BJ (cell line): ENCODE measurements at regions not wholly inside any gene's neighbourhood (a gene's known extent, or its start where the extent isn't known, plus 50 kb on each side); places are given as distances from the start of the nearest gene placed in this dataset.

Experiments
- CTCF ChIA-PET: fragments of 350-600 bp; formaldehyde crosslinking; extraction: SDS; loops from one replicate; lab custom pipeline; 2021; ENCODE audit warnings: antibody characterized with exemption, inconsistent platforms; lab: Yijun Ruan, JAX
- POLR2A ChIA-PET: fragments of 300-600 bp; sonication (Branson Sonifier 250); formaldehyde crosslinking; extraction: SDS; loops from one replicate; lab custom pipeline; 2021; ENCODE audit warnings: antibody characterized with exemption; lab: Charles Lee
- DNase-seq: peaks from one replicate; pipeline ENCODE4 v3.0.0-alpha.2; 2011; ENCODE audit warnings: low read depth
- H3K27me3 ChIP-seq: 2 replicates; pipeline ENCODE4 v1.6.0; 2011; ENCODE audit warnings: low read length; ENCODE audit not compliant: control insufficient read depth, insufficient read depth
- H3K36me3 ChIP-seq: 2 replicates; pipeline ENCODE4 v1.5.1; 2011; ENCODE audit warnings: low read length; ENCODE audit not compliant: control insufficient read depth, insufficient read depth
- H3K4me3 ChIP-seq: 2 replicates; pipeline ENCODE4 v1.5.1; 2011; ENCODE audit warnings: low read depth, mild to moderate bottlenecking, control low read depth, low read length
- TF ChIP-seq, protein P1 (sequence below): IDR thresholded peaks from 2 replicates; pipeline ENCODE4 v1.5.1; 2011; ENCODE audit warnings: low read depth, mild to moderate bottlenecking, control low read depth, inconsistent platforms, low read length, moderate library complexity; ENCODE audit not compliant: insufficient read depth

DNA sequence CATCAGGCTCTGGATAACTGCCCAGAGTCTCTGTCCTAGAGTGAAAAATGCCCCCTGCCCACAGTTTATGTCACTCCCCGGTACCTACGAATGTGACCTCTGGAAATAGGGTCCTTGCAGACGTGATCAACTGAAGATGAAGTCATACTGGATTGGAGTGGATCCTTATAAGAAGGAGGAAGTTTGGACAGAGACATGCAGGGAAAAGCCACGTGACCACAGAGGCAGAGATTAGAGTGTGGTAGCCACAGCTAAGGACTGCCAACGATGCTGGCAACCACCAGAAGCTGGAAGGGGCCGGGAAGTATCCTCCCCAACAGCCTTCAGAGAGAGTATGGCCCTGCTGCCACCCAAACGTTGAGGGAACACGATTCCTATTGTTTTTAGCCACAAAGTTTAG, 101.2 kb upstream of the NCOR2 start:
- Histone ChIP-seq H3K36me3 (no peaks in the 10 kb centered on the region), H3K27me3 (no peaks in the 10 kb centered on the region), H3K4me3 (no peak overlapping the region)
- TF ChIP-seq, protein P1, sequence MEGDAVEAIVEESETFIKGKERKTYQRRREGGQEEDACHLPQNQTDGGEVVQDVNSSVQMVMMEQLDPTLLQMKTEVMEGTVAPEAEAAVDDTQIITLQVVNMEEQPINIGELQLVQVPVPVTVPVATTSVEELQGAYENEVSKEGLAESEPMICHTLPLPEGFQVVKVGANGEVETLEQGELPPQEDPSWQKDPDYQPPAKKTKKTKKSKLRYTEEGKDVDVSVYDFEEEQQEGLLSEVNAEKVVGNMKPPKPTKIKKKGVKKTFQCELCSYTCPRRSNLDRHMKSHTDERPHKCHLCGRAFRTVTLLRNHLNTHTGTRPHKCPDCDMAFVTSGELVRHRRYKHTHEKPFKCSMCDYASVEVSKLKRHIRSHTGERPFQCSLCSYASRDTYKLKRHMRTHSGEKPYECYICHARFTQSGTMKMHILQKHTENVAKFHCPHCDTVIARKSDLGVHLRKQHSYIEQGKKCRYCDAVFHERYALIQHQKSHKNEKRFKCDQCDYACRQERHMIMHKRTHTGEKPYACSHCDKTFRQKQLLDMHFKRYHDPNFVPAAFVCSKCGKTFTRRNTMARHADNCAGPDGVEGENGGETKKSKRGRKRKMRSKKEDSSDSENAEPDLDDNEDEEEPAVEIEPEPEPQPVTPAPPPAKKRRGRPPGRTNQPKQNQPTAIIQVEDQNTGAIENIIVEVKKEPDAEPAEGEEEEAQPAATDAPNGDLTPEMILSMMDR: no peak
- no peak for DNase-seq
- CTCF ChIA-PET: no interaction called here
- POLR2A ChIA-PET: no interaction called here

DNA sequence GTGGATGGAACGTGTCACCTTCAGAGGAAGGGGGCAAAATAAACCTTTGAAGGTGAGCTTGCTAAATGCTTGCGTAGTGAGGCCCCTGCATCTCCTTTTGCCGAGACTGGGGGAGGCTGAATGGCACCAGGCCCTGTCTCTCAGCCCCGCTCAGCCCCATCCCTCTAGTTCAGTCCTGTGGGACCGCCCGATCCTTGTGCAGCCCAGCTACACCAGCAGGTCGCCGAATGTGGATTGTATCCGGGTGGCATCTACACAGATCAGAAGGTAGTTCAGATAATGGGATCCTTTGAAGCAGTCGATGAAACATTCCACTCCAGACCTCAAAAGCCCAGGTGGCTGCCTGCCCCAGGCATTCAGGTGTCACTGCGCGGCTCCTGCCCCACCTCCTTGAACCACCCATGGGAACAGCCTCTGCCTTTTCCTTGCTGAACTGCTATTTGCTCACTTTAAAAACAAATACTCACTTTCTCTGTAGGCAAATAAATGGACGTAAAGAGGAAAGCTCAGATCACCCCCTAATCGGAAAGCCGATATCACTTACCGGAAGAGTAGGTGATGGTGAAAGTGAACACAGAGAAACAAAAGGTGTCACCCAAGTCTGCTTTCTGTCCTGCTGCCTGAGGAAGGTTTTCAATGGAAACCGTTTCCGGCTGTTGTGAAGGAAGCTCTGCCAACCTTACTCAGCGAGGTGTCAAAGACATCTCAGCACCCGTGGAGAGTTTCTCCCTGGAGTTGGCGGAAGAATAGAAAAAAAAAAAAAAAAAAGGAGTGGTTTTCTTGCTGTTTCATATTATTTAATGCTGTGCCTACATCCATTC, 100.3 kb upstream of the NCOR2 start:
- TF ChIP-seq, protein P1: no peak
- DNase-seq: no peak
- ChIA-PET CTCF (interaction anchor here (1.6 kb wide), 1 partner anchor 8 kb away, joined by 4 read pairs; no protein-coding TSS in a partner anchor), POLR2A (no interaction called here)
- Histone ChIP-seq H3K36me3 (no peaks in the 10 kb centered on the region), H3K27me3 (no peaks in the 10 kb centered on the region), H3K4me3 (no peak overlapping the region)

DNA sequence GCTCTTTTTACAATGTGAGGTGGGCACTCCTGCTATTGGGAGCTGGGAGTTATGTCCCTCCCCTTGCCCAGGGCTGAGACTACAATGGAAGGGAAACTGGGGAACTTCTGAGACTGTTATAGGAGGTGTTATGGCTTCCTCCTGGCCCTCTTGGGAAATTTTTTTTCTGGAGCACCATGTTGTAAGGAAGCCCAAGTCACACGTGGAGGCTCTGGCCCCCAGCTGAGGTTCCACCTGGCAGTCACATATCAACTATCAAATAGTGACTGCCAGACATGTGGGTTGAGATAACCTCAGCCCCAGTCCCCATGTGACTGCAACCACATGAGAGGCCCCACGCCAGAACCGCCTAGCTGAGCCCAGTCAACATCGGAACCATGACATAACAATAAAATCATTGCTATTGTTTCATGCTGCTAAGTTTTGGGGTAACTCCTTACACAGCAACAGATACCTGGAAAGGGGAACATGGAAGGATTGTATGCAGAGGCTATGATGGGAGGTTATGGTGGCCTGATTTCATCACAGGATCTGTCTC, 99.4 kb upstream of the NCOR2 start:
- DNase-seq: no peak
- no peaks in the 10 kb centered on the region; the same call in 1 of the 2 replicates for H3K27me3 ChIP-seq
- ChIA-PET CTCF (interaction anchor here (1.6 kb wide), 1 partner anchor 9 kb away, joined by 4 read pairs; no protein-coding TSS in a partner anchor), POLR2A (no interaction called here)
- H3K4me3 ChIP-seq: no peak overlapping the region
- TF ChIP-seq, protein P1: no peak
- no peaks in the 10 kb centered on the region for H3K36me3 ChIP-seq

DNA sequence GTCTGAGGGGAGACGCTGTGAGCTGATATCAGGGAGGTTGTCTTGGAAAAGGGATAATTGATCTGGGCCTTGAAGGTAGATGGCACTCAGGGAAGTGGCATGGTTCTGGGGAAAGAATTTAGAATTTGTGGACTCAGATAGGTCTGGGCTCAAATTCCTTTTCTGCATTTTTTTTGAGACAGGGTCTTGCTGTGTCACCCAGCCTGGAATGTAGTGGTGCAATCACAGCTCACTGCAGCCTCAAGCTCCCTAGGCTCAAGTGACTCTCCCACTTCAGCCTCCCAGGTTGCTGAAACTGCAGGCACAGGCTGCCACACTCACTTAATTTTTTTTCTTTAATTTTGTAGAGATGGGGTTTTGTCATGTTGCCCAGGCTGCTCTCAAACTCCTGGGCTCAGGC, 98.1 kb upstream of the NCOR2 start:
- ChIA-PET CTCF (interaction anchor here (0.7 kb wide), 1 partner anchor 14 kb away, joined by 3 read pairs; no protein-coding TSS in a partner anchor), POLR2A (interaction anchor here (0.6 kb wide), 2 partner anchors 50 to 90 kb away, joined by 3 read pairs; no protein-coding TSS in a partner anchor)
- TF ChIP-seq, protein P1: no peak
- no peak overlapping the region for H3K4me3 ChIP-seq
- H3K27me3 ChIP-seq: no peaks in the 10 kb centered on the region; the same call in 1 of the 2 replicates
- H3K36me3 ChIP-seq: no peaks in the 10 kb centered on the region
- DNase-seq: no peak

DNA sequence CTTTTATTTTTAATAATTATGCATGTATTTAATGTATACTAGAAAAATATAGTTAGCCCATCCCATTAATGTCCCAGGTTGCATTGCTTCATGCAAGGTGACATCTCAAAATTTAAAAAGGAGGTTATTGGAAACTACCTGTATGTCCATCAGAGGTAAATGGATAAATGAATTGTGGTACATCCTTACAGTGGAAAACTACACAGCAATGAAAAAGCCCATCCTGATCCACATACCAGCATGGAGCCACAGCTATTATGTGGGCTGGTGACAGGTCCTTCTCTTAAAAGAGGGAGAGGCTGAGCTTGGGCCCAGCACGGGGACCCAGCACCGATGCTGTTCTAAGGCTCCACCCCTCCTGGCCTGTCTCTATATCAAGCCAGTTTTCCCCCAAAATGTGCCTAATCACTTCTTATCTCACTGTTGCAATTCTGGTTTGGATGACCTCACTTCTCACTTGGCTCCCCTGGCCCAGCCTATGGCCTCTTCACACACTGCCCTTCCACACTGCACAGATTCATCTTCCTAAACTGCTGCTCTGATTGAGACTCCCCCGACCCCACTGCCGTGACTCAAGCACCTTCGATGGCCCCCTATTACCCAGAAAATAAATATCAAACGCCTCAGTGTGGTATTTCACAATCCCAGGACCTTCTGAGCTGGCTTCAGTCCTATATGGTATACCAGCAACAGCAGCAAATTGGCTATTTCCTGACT, 97.1 kb upstream of the NCOR2 start:
- TF ChIP-seq, protein P1: no peak
- Histone ChIP-seq H3K4me3 (no peak overlapping the region), H3K36me3 (no peaks in the 10 kb centered on the region), H3K27me3 (peaks cover 1% of the 10 kb centered on the region)
- no peak for DNase-seq
- CTCF ChIA-PET: interaction anchor here (0.7 kb wide), 1 partner anchor 13 kb away, joined by 3 read pairs; no protein-coding TSS in a partner anchor
- POLR2A ChIA-PET: no interaction called here
